ENCODE measurements at regions not wholly inside any gene's neighbourhood (a gene's known extent, or its start where the extent isn't known, plus 50 kb on each side); places are given as distances from the start of the nearest gene placed in this dataset.

- H3K27ac Mint-ChIP-seq: peak overlapping the region in 6 of 7 donors; percentile 48 to 80 (median 75)
Observed at GRCh38 chr3:71994906-71995305, 210.0 kb upstream of the PROK2 start.

GRCh38 chr3:71994203-71994602 is 209.3 kb upstream of the PROK2 start:
- TF ChIP-seq CTCF (IDR thresholded peaks at IDR 0.05): no peak
- H3K9ac ChIP-seq (ENCODE audit: insufficient read depth, low read length, poor library complexity, severe bottlenecking): no peak overlapping the region

More at GRCh38 chr3:71994906-71995305, 210.0 kb upstream of the PROK2 start:
- Histone ChIP-seq H3K36me3 (replicated peaks in 1 of 2; ENCODE audit: control insufficient read depth in 1 of 2, insufficient read depth in 2 of 2, low read length in 2 of 2) (no peaks in the 10 kb centered on the region), H3K27ac (ENCODE audit: low read depth in 1 of 2, low read length in 2 of 2) (no peak overlapping the region), H3K9me3 (replicated peaks in 1 of 2; ENCODE audit: control insufficient read depth in 1 of 2, insufficient read depth in 1 of 2, low read length in 2 of 2) (peaks cover 0 to 4% of the 10 kb centered on the region in 2 donors), H3K4me1 (ENCODE audit: control insufficient read depth in 1 of 2, insufficient read depth in 2 of 2, low read length in 2 of 2) (peaks cover 12 to 22% of the 10 kb centered on the region in 2 donors), H3K79me2 (ENCODE audit: insufficient read depth, low read length) (no peaks in the 10 kb centered on the region), H3K4me2 (replicated peaks; ENCODE audit: extremely low read depth, low read length, poor library complexity, severe bottlenecking) (no peak overlapping the region), H4K20me1 (ENCODE audit: insufficient read depth, low read length) (no peaks in the 10 kb centered on the region), H3K27me3 (ENCODE audit: control insufficient read depth in 2 of 2, insufficient read depth in 2 of 2, low read length in 2 of 2) (no peaks in the 10 kb centered on the region), H3K9ac (ENCODE audit: insufficient read depth, low read length, poor library complexity, severe bottlenecking) (no peak overlapping the region), H3K4me3 (replicated peaks in 1 of 3; ENCODE audit: low read depth in 2 of 3, low read length in 3 of 3) (no peak overlapping the region), H2AFZ (ENCODE audit: insufficient read depth, low read depth, low read length, poor library complexity, severe bottlenecking) (no peak overlapping the region)
- TF ChIP-seq CTCF (IDR thresholded peaks at IDR 0.05): no peak
- DNase-seq: peak in 2 of 3 donors; percentile 25 to 32
- Mint-ChIP-seq H3K9me3 (peaks cover 0 to 6% (median 3%) of the 10 kb centered on the region in 7 donors), H3K36me3 (peaks cover 3% of the 10 kb centered on the region in 2 donors), H3K27me3 (ENCODE audit: low read depth in 3 of 3) (peaks cover 1 to 7% (median 5%) of the 10 kb centered on the region in 3 donors), H3K4me3 (no peak overlapping the region), H3K4me1 (peaks cover 21% of the 10 kb centered on the region)
- WGBS (ENCODE audit: insufficient coverage): no CpG with 5 or more reads among the region's 3 CpGs
- intact Hi-C loops (cut with micrococcal nuclease): no loop called here

More at GRCh38 chr3:71994203-71994602, 209.3 kb upstream of the PROK2 start:
- H2AFZ ChIP-seq (ENCODE audit: insufficient read depth, low read depth, low read length, poor library complexity, severe bottlenecking): peak overlapping the region; percentile 33
- no peaks in the 10 kb centered on the region for H3K36me3 ChIP-seq (replicated peaks in 1 of 2; ENCODE audit: control insufficient read depth in 1 of 2, insufficient read depth in 2 of 2, low read length in 2 of 2)
- intact Hi-C loops (cut with micrococcal nuclease): no loop called here
- H3K27ac Mint-ChIP-seq: peak overlapping the region in 6 of 7 donors; percentile 48 to 80 (median 75)
- no peaks in the 10 kb centered on the region for H4K20me1 ChIP-seq (ENCODE audit: insufficient read depth, low read length)
- peaks cover 1 to 9% (median 7%) of the 10 kb centered on the region in 3 donors for H3K27me3 Mint-ChIP-seq (ENCODE audit: low read depth in 3 of 3)
- peaks cover 12 to 22% of the 10 kb centered on the region in 2 donors for H3K4me1 ChIP-seq (ENCODE audit: control insufficient read depth in 1 of 2, insufficient read depth in 2 of 2, low read length in 2 of 2)
- DNase-seq: peak; percentile 73 to 83 (median 75)
- peaks cover 24% of the 10 kb centered on the region for H3K4me1 Mint-ChIP-seq
- peaks cover 0 to 6% (median 3%) of the 10 kb centered on the region in 7 donors for H3K9me3 Mint-ChIP-seq
- H3K27ac ChIP-seq (ENCODE audit: low read depth in 1 of 2, low read length in 2 of 2): peak overlapping the region in 1 of 2 donors; percentile 50
- peaks cover 0 to 4% of the 10 kb centered on the region in 2 donors for H3K9me3 ChIP-seq (replicated peaks in 1 of 2; ENCODE audit: control insufficient read depth in 1 of 2, insufficient read depth in 1 of 2, low read length in 2 of 2)
- no peaks in the 10 kb centered on the region for H3K79me2 ChIP-seq (ENCODE audit: insufficient read depth, low read length)
- H3K4me3 Mint-ChIP-seq: peak overlapping the region; percentile 49 to 62
- WGBS (ENCODE audit: insufficient coverage): 19% methylated on average over 3 of the region's 8 CpGs
- H3K4me2 ChIP-seq (replicated peaks; ENCODE audit: extremely low read depth, low read length, poor library complexity, severe bottlenecking): peak overlapping the region; percentile 36
- H3K27me3 ChIP-seq (ENCODE audit: control insufficient read depth in 2 of 2, insufficient read depth in 2 of 2, low read length in 2 of 2): no peaks in the 10 kb centered on the region
- peaks cover 3 to 5% of the 10 kb centered on the region in 2 donors for H3K36me3 Mint-ChIP-seq
- peak overlapping the region in 1 of 3 experiments; percentile 34 for H3K4me3 ChIP-seq (replicated peaks in 1 of 3; ENCODE audit: low read depth in 2 of 3, low read length in 3 of 3)
